CD4-positive, alpha-beta T cell treated with Interleukin-21 for 1 hour (primary cell): ENCODE measurements at regions not wholly inside any gene's neighbourhood (a gene's known extent, or its start where the extent isn't known, plus 50 kb on each side); places are given as distances from the start of the nearest gene placed in this dataset.
"Not testable (repeated sequence)": the region's sequence is repeated elsewhere in the genome, so short reads cannot be mapped to it uniquely, and the experiment has no call there.

Experiments
- DNase-seq: peaks from one replicate; pipeline ENCODE4 v3.0.0-alpha.2; 2020

DNA sequence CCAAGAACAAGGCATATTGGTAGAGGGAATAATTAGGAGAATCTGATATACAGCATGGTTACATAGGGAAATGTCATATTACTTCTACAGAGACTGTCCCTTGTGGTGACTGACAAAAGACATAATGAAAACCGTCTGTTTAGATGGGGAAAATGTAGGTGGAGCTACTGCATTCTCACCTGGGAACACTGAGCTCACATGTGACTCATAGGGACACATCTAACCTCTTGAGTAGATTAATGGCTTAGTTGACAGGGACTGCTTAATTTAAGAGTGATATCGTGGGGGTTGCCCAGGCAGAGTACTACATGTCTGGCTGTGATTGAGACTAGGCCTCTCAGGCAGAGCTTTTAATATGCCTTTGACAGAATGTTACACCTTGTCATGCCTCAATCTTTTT, 235.3 kb upstream of the ZFP64 start:
- DNase-seq = no peak

- no peak for DNase-seq
Observed at GRCh38 chr20:52425701-52426100, 234.1 kb upstream of the ZFP64 start.

GRCh38 chr20:52425253-52425652, 233.7 kb upstream of the ZFP64 start:
- no peak for DNase-seq

GRCh38 chr20:52424357-52424942, 232.9 kb upstream of the ZFP64 start:
- not testable (repeated sequence) for DNase-seq

DNA sequence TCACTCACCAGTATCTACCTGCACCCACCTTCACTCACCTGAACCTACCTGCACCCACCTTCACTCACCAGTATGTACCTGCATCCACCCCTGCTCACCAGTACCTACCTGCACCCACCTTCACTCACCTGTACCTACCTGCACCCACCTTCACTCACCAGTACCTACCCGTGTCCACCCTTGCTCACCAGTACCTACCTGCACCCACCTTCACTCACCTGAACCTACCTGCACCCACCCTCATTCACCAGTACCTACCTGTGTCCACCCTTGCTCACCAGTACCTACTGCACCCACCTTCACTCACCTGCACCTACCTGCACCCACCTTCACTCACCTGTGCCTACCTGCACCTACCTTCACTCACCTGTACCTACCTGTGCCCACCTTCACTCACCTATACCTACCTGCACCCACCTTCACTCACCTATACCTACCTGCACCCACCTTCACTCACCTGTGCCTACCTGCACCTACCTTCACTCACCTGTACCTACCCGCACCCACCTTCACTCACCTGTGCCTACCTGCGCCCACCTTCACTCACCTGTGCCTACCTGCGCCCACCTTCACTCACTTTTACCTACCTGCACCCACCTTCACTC, 232.1 kb upstream of the ZFP64 start:
- not testable (repeated sequence) for DNase-seq

GRCh38 chr20:52422574-52423336, 231.2 kb upstream of the ZFP64 start:
- DNase-seq = no peak

- no peak for DNase-seq
Observed at GRCh38 chr20:52420805-52421204, 229.2 kb upstream of the ZFP64 start.

- DNase-seq = no peak
Observed at GRCh38 chr20:52419205-52419604, 227.6 kb upstream of the ZFP64 start.

DNA sequence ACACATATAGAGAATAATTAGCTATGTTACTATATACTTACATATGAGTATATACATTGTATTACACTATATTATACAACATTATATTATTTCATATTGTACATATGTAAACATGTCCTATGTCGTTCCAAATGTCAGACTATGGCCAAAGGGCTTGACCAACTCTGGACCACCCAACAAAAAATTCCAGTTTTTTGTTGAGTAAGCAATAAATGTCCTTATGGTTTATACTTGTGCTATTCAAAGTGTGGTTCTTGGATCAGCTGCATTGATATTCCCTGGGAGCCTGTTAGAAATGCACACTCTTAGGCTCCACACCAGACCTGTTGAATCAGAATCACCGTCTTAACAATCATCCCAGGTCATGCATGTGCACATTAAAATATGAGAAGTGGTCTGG, 225.4 kb upstream of the ZFP64 start:
- DNase-seq = no peak

DNA sequence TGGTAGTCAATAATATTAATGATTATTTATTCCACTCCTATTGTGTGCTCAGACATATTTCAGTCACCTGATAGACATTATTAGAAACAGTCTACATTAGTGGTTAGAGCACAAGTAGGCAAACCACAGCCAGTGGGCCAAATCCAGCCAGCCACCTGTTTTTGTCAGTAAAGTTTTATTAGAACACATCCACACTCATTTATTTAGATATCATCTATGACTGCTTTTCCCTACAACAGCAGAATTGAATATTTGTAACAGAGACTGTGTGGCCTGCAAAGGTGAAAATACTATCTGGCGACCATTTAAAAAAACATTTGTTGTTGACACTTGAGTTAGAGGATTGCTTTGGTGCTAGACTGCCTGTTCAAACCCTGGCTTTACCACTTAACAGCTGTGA, 220.0 kb upstream of the ZFP64 start:
- no peak for DNase-seq

DNA sequence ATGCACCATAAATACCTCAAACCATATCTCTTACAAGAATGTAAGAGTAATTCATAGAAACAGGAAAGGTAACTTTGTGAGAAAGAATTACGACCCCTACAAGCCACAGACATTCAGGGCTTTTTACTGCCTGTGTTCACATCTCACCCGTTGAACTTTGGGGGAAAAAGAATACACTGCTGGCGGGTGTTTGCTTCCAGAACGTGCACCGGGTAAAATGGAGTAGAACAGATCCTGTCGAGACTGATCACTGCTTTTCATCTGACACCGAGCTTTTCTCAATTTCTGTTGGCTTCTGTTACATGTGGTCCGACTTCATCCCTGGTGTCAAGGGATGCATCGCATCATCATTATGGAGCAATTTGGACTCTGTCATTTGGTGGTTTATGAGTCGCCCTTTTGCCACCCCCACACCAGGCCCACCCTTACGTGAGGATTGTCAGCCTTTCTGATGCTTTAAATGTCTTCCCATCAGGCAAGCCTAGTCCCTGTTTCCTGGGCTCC, 219.2 kb upstream of the ZFP64 start:
- no peak for DNase-seq

DNA sequence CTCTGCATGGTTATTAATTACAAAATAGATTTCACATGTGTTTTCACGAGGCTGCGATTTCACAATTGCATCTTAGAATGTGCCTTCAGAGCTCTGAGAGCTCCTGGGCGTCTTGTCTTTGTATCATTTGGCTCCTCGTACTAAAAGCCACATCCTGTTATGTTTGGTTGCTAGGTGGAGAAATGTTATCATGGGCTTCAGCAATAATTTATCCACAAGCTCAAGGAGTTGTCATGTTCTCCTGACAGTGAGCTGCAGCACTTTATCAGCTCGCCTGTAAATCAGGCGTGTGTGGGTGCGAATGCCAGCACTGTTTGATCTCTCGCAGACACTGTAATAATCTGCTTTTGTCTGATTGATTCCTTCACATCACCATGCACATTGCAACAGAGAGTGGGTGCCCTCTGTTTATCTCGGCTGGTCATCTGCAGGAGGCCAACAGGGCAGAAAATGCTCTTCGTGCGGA, 218.6 kb upstream of the ZFP64 start:
- peak; percentile 88 for DNase-seq

DNA sequence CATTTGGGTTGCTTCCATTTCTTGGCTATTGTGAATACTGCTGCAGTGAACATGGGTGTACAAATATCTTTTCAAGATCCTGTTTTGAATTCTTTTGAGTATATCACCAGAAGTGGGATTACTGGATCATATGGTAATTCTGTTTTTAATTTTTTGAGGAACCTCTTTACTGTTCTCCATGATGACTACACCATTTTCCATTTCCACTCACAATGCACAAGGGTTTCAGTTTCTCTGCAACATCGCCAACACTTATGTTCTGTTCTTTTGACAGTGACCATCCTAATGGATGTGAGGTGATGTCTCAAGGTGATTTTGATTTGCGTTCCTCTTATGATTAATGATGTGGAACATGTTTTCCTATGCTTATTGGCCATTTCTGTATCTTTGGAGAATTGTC, 214.4 kb upstream of the ZFP64 start:
- DNase-seq = no peak

DNA sequence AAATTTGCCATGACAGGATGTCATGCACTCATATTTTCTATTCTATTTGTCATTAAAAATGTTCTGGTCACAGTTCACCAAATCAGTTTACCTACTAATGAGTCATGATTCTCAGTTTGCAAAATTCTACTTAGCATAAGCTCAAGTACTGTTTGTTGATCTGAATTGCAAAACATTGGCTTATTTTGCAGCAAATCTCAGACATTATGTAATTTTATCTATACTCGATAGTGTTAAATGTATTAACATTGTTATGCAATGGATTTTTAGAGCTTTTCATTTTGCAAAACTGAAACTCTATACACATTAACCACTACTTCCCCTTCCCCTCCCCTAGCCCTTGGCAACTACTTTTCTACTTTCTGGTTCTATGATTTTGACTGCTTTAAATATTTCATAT, 213.8 kb upstream of the ZFP64 start:
- DNase-seq = peak; percentile 42

DNA sequence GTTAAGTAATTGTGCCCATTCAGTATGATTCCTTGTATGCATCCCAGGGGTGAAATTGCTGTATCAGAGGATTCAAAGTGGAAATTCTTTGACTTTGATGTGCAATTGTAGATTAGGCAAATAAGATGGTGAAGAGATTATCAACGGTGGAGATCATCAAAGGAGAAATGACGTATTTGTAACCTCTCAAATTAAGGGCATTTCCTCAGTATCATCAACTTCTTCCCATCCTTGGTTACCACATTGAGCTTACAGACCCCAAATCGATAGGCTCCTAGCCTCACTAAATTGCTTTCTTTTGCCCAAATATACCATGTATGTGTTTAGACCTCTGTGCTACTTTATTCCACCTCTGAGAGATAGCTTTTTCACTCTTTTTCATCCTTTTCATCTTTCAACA, 213.1 kb upstream of the ZFP64 start:
- peak; percentile 60 for DNase-seq

- DNase-seq = peak; percentile 15
Observed at GRCh38 chr20:52402950-52403349, 211.4 kb upstream of the ZFP64 start.

DNA sequence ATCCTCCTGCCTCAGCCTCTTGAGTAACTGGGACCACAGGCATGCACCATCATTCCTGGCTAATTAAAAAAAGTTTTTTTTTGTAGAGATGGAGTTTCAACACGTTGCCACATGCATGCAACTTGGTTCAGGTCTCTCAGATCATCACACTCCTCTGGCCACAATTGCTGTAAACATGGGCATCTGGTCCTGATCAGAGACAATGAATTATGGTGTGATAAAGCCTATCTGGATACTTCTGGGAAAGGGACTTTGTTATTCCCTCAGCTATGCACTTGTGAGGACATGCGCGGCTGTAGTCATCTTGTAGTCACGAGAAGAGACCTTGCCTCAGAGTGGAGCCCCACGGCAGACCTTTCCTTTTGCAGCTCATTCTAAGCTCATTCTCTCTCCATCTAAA, 210.9 kb upstream of the ZFP64 start:
- no peak for DNase-seq

DNA sequence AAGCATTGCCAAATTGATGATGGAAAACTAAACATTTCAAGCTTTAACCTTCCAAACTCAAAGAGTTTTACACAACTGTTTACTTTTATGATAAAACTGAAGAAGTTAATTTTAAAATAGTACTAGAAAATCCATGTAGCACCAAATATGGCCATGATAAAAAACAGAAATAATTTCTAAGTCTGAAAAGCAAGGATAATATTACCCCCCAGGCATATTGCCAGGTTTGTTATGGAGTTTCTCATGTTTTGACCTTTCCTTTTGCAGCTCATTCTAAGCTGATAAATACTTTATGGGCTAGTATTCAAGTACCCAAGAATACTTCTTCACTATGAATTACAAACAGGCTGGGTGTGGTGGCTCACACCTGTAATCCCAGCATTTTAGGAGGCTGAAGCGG, 209.9 kb upstream of the ZFP64 start:
- no peak for DNase-seq

GRCh38 chr20:52399352-52399751, 207.8 kb upstream of the ZFP64 start:
- DNase-seq = no peak

DNA sequence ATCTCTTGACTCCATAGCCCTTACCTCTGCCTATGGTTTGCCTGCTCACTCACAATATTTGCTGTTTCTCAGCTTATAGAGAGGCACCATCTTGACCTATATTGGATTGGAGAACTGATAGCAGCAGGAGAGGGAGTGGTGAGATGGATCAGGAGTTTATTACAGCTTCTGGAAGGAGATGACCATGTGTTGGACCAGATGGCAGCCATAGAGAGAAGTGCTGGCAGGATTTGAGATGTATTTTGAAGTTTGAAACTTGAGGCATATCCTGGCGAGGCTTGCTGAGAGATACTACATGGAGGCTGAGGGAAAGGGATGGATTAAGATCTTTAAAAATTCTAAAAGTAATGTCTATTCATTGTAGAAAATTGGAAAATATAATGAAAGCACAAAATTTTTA, 198.0 kb upstream of the ZFP64 start:
- DNase-seq = no peak

DNA sequence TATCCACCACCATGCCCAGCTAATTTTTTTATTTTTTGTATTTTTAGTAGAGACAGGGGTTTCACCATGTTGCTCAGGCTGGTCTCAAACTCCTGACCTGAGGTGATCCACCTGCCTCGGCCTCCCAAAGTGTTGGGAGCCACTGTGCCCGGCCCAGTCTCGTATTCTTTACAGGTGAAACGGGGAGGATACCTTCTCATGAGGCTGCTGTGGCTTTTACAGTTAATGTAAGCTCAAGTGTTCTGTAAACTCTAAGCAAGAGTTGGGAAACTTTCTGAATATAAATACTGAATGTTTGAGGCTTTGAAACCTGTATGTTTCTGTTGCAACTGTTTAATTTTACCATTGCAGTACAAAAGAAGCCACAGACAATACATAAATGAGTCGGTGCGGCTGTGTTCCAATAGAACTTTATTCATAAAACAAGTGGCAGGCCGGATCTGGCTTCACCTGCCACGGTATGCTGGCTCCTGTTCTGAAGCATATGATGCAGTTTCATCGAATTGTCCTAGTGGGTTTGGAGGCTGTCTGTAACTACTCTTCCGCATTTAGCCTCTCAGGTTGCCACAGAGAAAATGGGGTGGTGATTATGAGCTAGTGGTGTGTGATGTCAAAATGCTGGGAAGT, 192.5 kb upstream of the ZFP64 start:
- DNase-seq = no peak

GRCh38 chr20:52382933-52383332, 191.4 kb upstream of the ZFP64 start:
- no peak for DNase-seq

GRCh38 chr20:52379723-52380336, 188.3 kb upstream of the ZFP64 start:
- DNase-seq = peak; percentile 33
